H1 (cell line): ENCODE measurements at regions not wholly inside any gene's neighbourhood (a gene's known extent, or its start where the extent isn't known, plus 50 kb on each side); places are given as distances from the start of the nearest gene placed in this dataset.

Experiments
- CTCF ChIA-PET: fragments of 300-600 bp; sonication (Branson Sonifier 250); formaldehyde crosslinking; loops from one replicate; lab custom pipeline; 2021; ENCODE audit not compliant: partially characterized antibody; lab: Charles Lee
- POLR2A ChIA-PET: fragments of 300-600 bp; sonication (Branson Sonifier 250); formaldehyde crosslinking; loops from one replicate; lab custom pipeline; 2021; ENCODE audit warnings: inconsistent platforms; ENCODE audit not compliant: partially characterized antibody; lab: Charles Lee
- DNase-seq, 2 experiments: peaks; one replicate each; pipeline versions ENCODE4 v3.0.0 to v3.0.0-alpha.2; 2010 to 2022; ENCODE audit warnings: low spot score in 2 of 2, low read depth in 1 of 2, mixed read lengths in 1 of 2
- FAIRE-seq: peaks from 2 replicates; lab custom pipeline; 2011; peaks lifted over from hg19 to GRCh38; lab: Jason Lieb, UNC
- H2AFZ ChIP-seq: 2 replicates; pipeline ENCODE4 v1.8.1; 2012; ENCODE audit warnings: low read length, inconsistent platforms
- H2AK5ac ChIP-seq: 2 replicates; pipeline ENCODE4 v1.6.1; 2013; ENCODE audit warnings: low read depth, low read length
- H2BK120ac ChIP-seq: replicated peaks from 2 replicates; pipeline ENCODE3; 2013; ENCODE audit warnings: low read depth, low read length, inconsistent platforms
- H2BK12ac ChIP-seq: 2 replicates; pipeline ENCODE4 v1.6.1; 2013; ENCODE audit warnings: low read depth, low read length
- H2BK15ac ChIP-seq: 2 replicates; pipeline ENCODE4 v1.6.1; 2013; ENCODE audit warnings: low read length
- H2BK20ac ChIP-seq: 2 replicates; pipeline ENCODE4 v1.6.1; 2013; ENCODE audit warnings: low read length
- H2BK5ac ChIP-seq: 2 replicates; pipeline ENCODE4 v1.6.1; 2013; ENCODE audit warnings: low read depth, low read length
- H3K14ac ChIP-seq: 2 replicates; pipeline ENCODE4 v1.6.1; 2013; ENCODE audit warnings: inconsistent platforms; ENCODE audit not compliant: insufficient read length
- H3K18ac ChIP-seq: 2 replicates; pipeline ENCODE4 v1.6.1; 2013; ENCODE audit warnings: low read length; ENCODE audit errors: extremely low read depth
- H3K23ac ChIP-seq: 2 replicates; pipeline ENCODE4 v1.6.1; 2013; ENCODE audit warnings: inconsistent platforms; ENCODE audit not compliant: insufficient read length
- H3K23me2 ChIP-seq: 2 replicates; pipeline ENCODE4 v1.6.1; 2013; ENCODE audit warnings: low read depth, low read length
- H3K27ac ChIP-seq: 2 replicates; pipeline ENCODE4 v1.6.1; 2011; ENCODE audit warnings: low read depth, low read length, inconsistent platforms
- H3K27me3 ChIP-seq, 4 experiments: replicated peaks in 1 of 4; 1 replicate in 1 of 4; 2 replicates in 3 of 4; pipeline versions ENCODE4 v1.6.1 to v1.8.1; 2011 to 2013; ENCODE audit warnings: low read length in 3 of 4, mild to moderate bottlenecking in 3 of 4, inconsistent platforms in 2 of 4, mixed read lengths in 2 of 4, moderate library complexity in 1 of 4; ENCODE audit not compliant: control insufficient read depth in 3 of 4, insufficient read depth in 3 of 4; ENCODE audit errors: extremely low read depth in 1 of 4
- H3K36me3 ChIP-seq, 4 experiments: 2 replicates each; pipeline versions ENCODE4 v1.6.1 to v1.8.1; 2011 to 2013; ENCODE audit warnings: mild to moderate bottlenecking in 4 of 4, low read length in 3 of 4, moderate library complexity in 2 of 4, control low read depth in 1 of 4, inconsistent platforms in 1 of 4; ENCODE audit not compliant: insufficient read depth in 4 of 4, control insufficient read depth in 2 of 4
- H3K4ac ChIP-seq: replicated peaks from 2 replicates; pipeline ENCODE3; 2013; ENCODE audit warnings: low read length, low read depth, mixed read lengths, inconsistent platforms; ENCODE audit not compliant: insufficient read length
- H3K4me1 ChIP-seq, 4 experiments: replicated peaks in 1 of 4; 1 replicate in 1 of 4; 2 replicates in 3 of 4; pipeline versions ENCODE4 v1.6.1 to v1.8.1; 2011 to 2013; ENCODE audit warnings: low read length in 3 of 4, inconsistent platforms in 2 of 4, mixed read lengths in 1 of 4; ENCODE audit not compliant: insufficient read depth in 4 of 4, control insufficient read depth in 3 of 4
- H3K4me2 ChIP-seq, 2 experiments: 2 replicates each; pipeline versions ENCODE4 v1.6.1 to v1.8.1; 2011 to 2013; ENCODE audit warnings: low read depth in 2 of 2, low read length in 2 of 2, control low read depth in 1 of 2, inconsistent platforms in 1 of 2, mild to moderate bottlenecking in 1 of 2; ENCODE audit not compliant: insufficient read depth in 1 of 2
- H3K4me3 ChIP-seq, 4 experiments: fragments of 200-600, 300-600 bp in 1 of 4; sonication (generic), shearing (Covaris generic), sonication (Bioruptor Twin) in 1 of 4; 2 replicates each; pipeline versions ENCODE4 v1.5.1 to v1.8.1; 2011 to 2016; ENCODE audit warnings: low read length in 4 of 4, low read depth in 3 of 4, control low read depth in 2 of 4, inconsistent platforms in 2 of 4, mild to moderate bottlenecking in 2 of 4, mixed read lengths in 1 of 4, moderate library complexity in 1 of 4; ENCODE audit not compliant: insufficient read depth in 2 of 4; ENCODE audit errors: extremely low read depth in 1 of 4
- H3K56ac ChIP-seq: replicated peaks from 2 replicates; pipeline ENCODE3; 2013; ENCODE audit warnings: low read depth, mild to moderate bottlenecking, mixed read lengths, low read length, inconsistent platforms; ENCODE audit not compliant: insufficient read length
- H3K79me1 ChIP-seq: 2 replicates; pipeline ENCODE4 v1.6.1; 2013; ENCODE audit warnings: low read depth, low read length, control low read depth
- H3K79me2 ChIP-seq, 2 experiments: 2 replicates each; pipeline versions ENCODE4 v1.6.1 to v1.8.1; 2012 to 2013; ENCODE audit warnings: low read length in 2 of 2, mild to moderate bottlenecking in 2 of 2, inconsistent platforms in 1 of 2; ENCODE audit not compliant: insufficient read depth in 2 of 2, control insufficient read depth in 1 of 2
- H3K9ac ChIP-seq, 4 experiments: replicated peaks in 1 of 4; 1 replicate in 1 of 4; 2 replicates in 3 of 4; pipeline versions ENCODE4 v1.6.1 to v1.8.1; 2011 to 2013; ENCODE audit warnings: low read depth in 3 of 4, low read length in 3 of 4, control low read depth in 2 of 4, mild to moderate bottlenecking in 2 of 4, moderate library complexity in 2 of 4, inconsistent platforms in 1 of 4; ENCODE audit errors: extremely low read depth in 1 of 4
- H3K9me3 ChIP-seq, 2 experiments: 2 replicates each; pipeline versions ENCODE4 v1.6.1 to v1.8.1; 2012 to 2013; ENCODE audit warnings: mild to moderate bottlenecking in 2 of 2, moderate library complexity in 2 of 2, control low read depth in 1 of 2, inconsistent platforms in 1 of 2, low read depth in 1 of 2, low read length in 1 of 2, mixed read lengths in 1 of 2; ENCODE audit not compliant: insufficient read depth in 2 of 2
- H4K20me1 ChIP-seq, 2 experiments: replicated peaks in 1 of 2; 2 replicates each; pipeline versions ENCODE3 to v1.8.1; 2011 to 2013; ENCODE audit warnings: inconsistent platforms in 2 of 2, low read length in 2 of 2, mild to moderate bottlenecking in 1 of 2; ENCODE audit not compliant: insufficient read depth in 2 of 2, control insufficient read depth in 1 of 2
- H4K5ac ChIP-seq: 2 replicates; pipeline ENCODE4 v1.6.1; 2013; ENCODE audit warnings: low read length, low read depth, mixed read lengths, inconsistent platforms; ENCODE audit not compliant: insufficient read length
- H4K8ac ChIP-seq: 2 replicates; pipeline ENCODE4 v1.8.0; 2013; ENCODE audit warnings: mild to moderate bottlenecking, moderate library complexity, low read length, inconsistent platforms; ENCODE audit not compliant: insufficient read depth; ENCODE audit errors: extremely low read depth
- H4K91ac ChIP-seq: replicated peaks from 2 replicates; pipeline ENCODE3; 2013; ENCODE audit warnings: low read length, mixed read lengths, inconsistent platforms; ENCODE audit not compliant: insufficient read length
- MAFK ChIP-seq: IDR thresholded peaks from 2 replicates; pipeline ENCODE4 v1.6.1; 2012; ENCODE audit warnings: low read depth, mild to moderate bottlenecking, improper control_type of control experiment, low read length
- NANOG ChIP-seq: IDR thresholded peaks from 2 replicates; pipeline ENCODE4 v1.6.1; 2011; ENCODE audit warnings: low read length, low read depth, mild to moderate bottlenecking, inconsistent platforms; ENCODE audit not compliant: insufficient read depth, poor library complexity, severe bottlenecking
- RXRA ChIP-seq: IDR thresholded peaks from 2 replicates; pipeline ENCODE4 v1.6.1; 2011; ENCODE audit warnings: low read depth, mild to moderate bottlenecking, low read length, moderate library complexity; ENCODE audit not compliant: insufficient read depth
- ZNF274 ChIP-seq: IDR thresholded peaks from 2 replicates; pipeline ENCODE4 v1.7.0; 2012; ENCODE audit warnings: low read length, borderline replicate concordance; ENCODE audit errors: extremely low read depth

GRCh38 chr13:88586263-88586662 is 915.1 kb downstream of the SLITRK5 start:
- no peak overlapping the region for H3K23ac ChIP-seq
- H3K9ac ChIP-seq, result no peak overlapping the region; a peak in 1 of 7 replicates
- no peaks in the 10 kb centered on the region for H3K79me1 ChIP-seq
- no peak for DNase-seq
- H2AFZ ChIP-seq, result no peak overlapping the region
- ChIA-PET POLR2A (no interaction called here), CTCF (no interaction called here)
- H4K8ac ChIP-seq, result no peak overlapping the region
- H2BK15ac ChIP-seq, result no peak overlapping the region
- no peak overlapping the region for H4K5ac ChIP-seq
- no peak overlapping the region for H3K56ac ChIP-seq
- H3K4me2 ChIP-seq, result no peak overlapping the region
- no peak overlapping the region for H3K4ac ChIP-seq
- H3K27me3 ChIP-seq, result no peaks in the 10 kb centered on the region
- no peak overlapping the region for H2BK120ac ChIP-seq
- H2AK5ac ChIP-seq, result no peak overlapping the region
- H4K91ac ChIP-seq, result no peak overlapping the region
- H3K36me3 ChIP-seq, result no peaks in the 10 kb centered on the region
- H2BK20ac ChIP-seq, result no peak overlapping the region
- H3K9me3 ChIP-seq, result no peaks in the 10 kb centered on the region
- H2BK5ac ChIP-seq, result no peak overlapping the region
- H3K4me1 ChIP-seq, result no peaks in the 10 kb centered on the region
- no peak overlapping the region for H3K4me3 ChIP-seq
- no peaks in the 10 kb centered on the region for H3K23me2 ChIP-seq
- no peak overlapping the region for H3K18ac ChIP-seq
- FAIRE-seq, result no peak
- H4K20me1 ChIP-seq, result no peaks in the 10 kb centered on the region
- H3K79me2 ChIP-seq, result no peaks in the 10 kb centered on the region
- no peak overlapping the region for H2BK12ac ChIP-seq
- no peak overlapping the region for H3K27ac ChIP-seq
- no peak overlapping the region for H3K14ac ChIP-seq
- TF ChIP-seq NANOG (no peak), RXRA (no peak), MAFK (0 out of 2 replicates have a peak, but pooled peaks have one; percentile 19), ZNF274 (no peak)
